ENCODE measurements at regions not wholly inside any gene's neighbourhood (a gene's known extent, or its start where the extent isn't known, plus 50 kb on each side); places are given as distances from the start of the nearest gene placed in this dataset.
"Not testable (repeated sequence)": the region's sequence is repeated elsewhere in the genome, so short reads cannot be mapped to it uniquely, and the experiment has no call there.

DNA sequence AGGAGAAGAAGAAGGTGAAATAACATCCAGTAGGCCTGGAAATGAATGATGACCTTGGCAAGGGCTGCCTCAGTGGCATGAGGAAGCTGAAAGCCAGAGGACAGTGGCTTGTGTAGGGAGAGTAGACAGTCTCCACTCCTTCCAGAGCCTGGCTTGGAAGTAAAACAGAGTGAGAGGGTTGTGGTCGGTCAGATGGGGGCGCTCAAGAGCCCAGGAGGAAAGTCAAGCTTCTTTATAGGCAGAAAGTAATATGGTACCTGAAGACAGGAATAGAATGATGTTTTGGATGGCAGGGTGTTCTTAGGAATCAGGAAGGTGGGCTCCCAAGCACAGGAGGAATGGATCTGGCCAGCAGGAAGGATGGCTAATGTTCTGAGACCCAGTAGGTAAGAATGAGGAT, 75.1 kb upstream of the TSC22D1 start:
- TF ChIP-seq POLR2A (IDR thresholded peaks at IDR 0.05) (no peak), CTCF (IDR thresholded peaks at IDR 0.05) (no peak)
- no peak for DNase-seq
- Histone ChIP-seq H3K4me3 (replicated peaks in 1 of 3) (no peak overlapping the region), H3K4me1 (no peaks in the 10 kb centered on the region), H3K27me3 (no peaks in the 10 kb centered on the region), H3K27ac (no peak overlapping the region), H3K9me3 (no peaks in the 10 kb centered on the region), H3K36me3 (no peaks in the 10 kb centered on the region)
- 0 to 3% methylated on average over 1 of the region's 2 CpGs for WGBS, 2 donors
- intact Hi-C loops (cut with DNase I) = no loop called here

DNA sequence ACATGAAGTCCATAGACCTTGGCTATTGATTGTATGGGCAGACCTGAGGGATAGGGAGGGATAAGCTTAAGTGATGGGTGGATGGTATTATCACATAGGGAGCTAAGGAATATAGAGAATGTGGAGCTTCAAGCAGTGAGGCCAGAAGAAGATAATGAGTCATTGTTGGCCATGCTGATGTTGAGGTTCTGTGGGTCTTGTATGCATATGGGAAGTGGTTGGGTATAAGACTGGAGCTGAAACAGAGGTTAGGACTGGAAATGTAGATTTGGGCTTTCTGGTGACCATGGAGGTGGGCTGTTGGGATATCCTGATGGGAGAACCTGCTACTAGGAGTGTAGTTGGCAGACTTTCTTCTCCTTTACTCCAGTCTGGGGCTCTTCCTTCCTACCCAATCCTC, 73.7 kb upstream of the TSC22D1 start:
- no peak for DNase-seq
- no peak overlapping the region for H3K27ac ChIP-seq
- H3K27me3 ChIP-seq = no peaks in the 10 kb centered on the region
- intact Hi-C loops (cut with DNase I) = no loop called here
- H3K9me3 ChIP-seq = no peaks in the 10 kb centered on the region
- H3K36me3 ChIP-seq = no peaks in the 10 kb centered on the region
- TF ChIP-seq POLR2A (IDR thresholded peaks at IDR 0.05) (no peak), CTCF (IDR thresholded peaks at IDR 0.05) (no peak)
- H3K4me1 ChIP-seq = no peaks in the 10 kb centered on the region
- H3K4me3 ChIP-seq (replicated peaks in 1 of 3) = no peak overlapping the region

- no peaks in the 10 kb centered on the region for H3K27me3 ChIP-seq
- H3K27ac ChIP-seq = no peak overlapping the region
- no peak for DNase-seq
- H3K4me3 ChIP-seq (replicated peaks in 1 of 3) = no peak overlapping the region
- 69 to 71% methylated on average over 3 of the region's 3 CpGs for WGBS, 2 donors
- H3K4me1 ChIP-seq = no peaks in the 10 kb centered on the region
- TF ChIP-seq POLR2A (IDR thresholded peaks at IDR 0.05) (no peak), CTCF (IDR thresholded peaks at IDR 0.05) (no peak)
- H3K9me3 ChIP-seq = no peaks in the 10 kb centered on the region
- intact Hi-C loops (cut with DNase I) = no loop called here
- no peaks in the 10 kb centered on the region for H3K36me3 ChIP-seq
Measured at GRCh38 chr13:44649104-44649428, 72.9 kb upstream of the TSC22D1 start.

GRCh38 chr13:44648392-44649103, 72.4 kb upstream of the TSC22D1 start:
- DNase-seq = no peak
- Histone ChIP-seq H3K36me3 (no peaks in the 10 kb centered on the region), H3K4me1 (no peaks in the 10 kb centered on the region), H3K27me3 (no peaks in the 10 kb centered on the region), H3K4me3 (replicated peaks in 1 of 3) (no peak overlapping the region), H3K9me3 (no peaks in the 10 kb centered on the region), H3K27ac (no peak overlapping the region)
- intact Hi-C loops (cut with DNase I) = no loop called here
- 67 to 68% methylated on average over 2 of the region's 2 CpGs for WGBS, 2 donors
- no peak for TF ChIP-seq POLR2A (IDR thresholded peaks at IDR 0.05)
- TF ChIP-seq CTCF (IDR thresholded peaks at IDR 0.05) = peak in 3 of 6 experiments; percentile 11 to 42 (median 32)

GRCh38 chr13:44647560-44647959, 71.4 kb upstream of the TSC22D1 start:
- DNase-seq; H3K4me3 ChIP-seq (replicated peaks in 1 of 3): not testable (repeated sequence)
- 97% methylated on average over 1 of the region's 1 CpG for WGBS, 2 donors

GRCh38 chr13:44646044-44646443, 69.9 kb upstream of the TSC22D1 start:
- WGBS, 2 donors = 80 to 84% methylated on average over 4 of the region's 4 CpGs
- Histone ChIP-seq H3K27ac (no peak overlapping the region), H3K9me3 (no peaks in the 10 kb centered on the region), H3K4me3 (replicated peaks in 1 of 3) (no peak overlapping the region), H3K27me3 (no peaks in the 10 kb centered on the region), H3K4me1 (no peaks in the 10 kb centered on the region), H3K36me3 (no peaks in the 10 kb centered on the region)
- DNase-seq = no peak
- no peak for TF ChIP-seq POLR2A (IDR thresholded peaks at IDR 0.05)
- no peak for TF ChIP-seq CTCF (IDR thresholded peaks at IDR 0.05)
- intact Hi-C loops (cut with DNase I) = no loop called here

More at GRCh38 chr13:44647560-44647959, 71.4 kb upstream of the TSC22D1 start:
- H3K27ac ChIP-seq; H3K36me3 ChIP-seq; H3K4me1 ChIP-seq; intact Hi-C loops (cut with DNase I); H3K9me3 ChIP-seq; H3K27me3 ChIP-seq: not testable (repeated sequence)

All from thyroid gland (tissue), 4 donors.